Heart right ventricle (tissue), 16 donors: ENCODE measurements at regions not wholly inside any gene's neighbourhood (a gene's known extent, or its start where the extent isn't known, plus 50 kb on each side); places are given as distances from the start of the nearest gene placed in this dataset.
A peak's percentile ranks its signal among the peaks of the same experiment; 100 is the strongest.

Experiments used
- ATAC-seq, 8 donors: fragments of 200-7000 bp; cut with Tn5 transposase; one replicate each; pipeline ENCODE4 v1.9.1; 2020; ENCODE audit warnings: mild to moderate bottlenecking in 8 of 8, moderate library complexity in 8 of 8, moderate number of reproducible peaks in 1 of 8
- DNase-seq, 2 donors: peaks; one replicate each; pipeline ENCODE4 v3.0.0-alpha.2; 2020
- H3K27ac ChIP-seq, 10 donors: fragments of 200-600 bp; sonication (generic) in 2 of 10; one replicate each; pipeline versions ENCODE4 v1.5.0 to v1.8.0; 2020 to 2022; ENCODE audit warnings: mild to moderate bottlenecking in 3 of 10
- H3K27me3 ChIP-seq, 7 donors: fragments of 200-600 bp; one replicate each; pipeline ENCODE4 v1.8.0; 2021 to 2022; ENCODE audit warnings: mild to moderate bottlenecking in 2 of 7
- H3K36me3 ChIP-seq, 9 donors: fragments of 200-600 bp; sonication (generic) in 1 of 9; one replicate each; pipeline versions ENCODE4 v1.5.0 to v1.8.0; 2020 to 2022; ENCODE audit warnings: mild to moderate bottlenecking in 2 of 9
- H3K4me1 ChIP-seq, 9 donors: fragments of 200-600 bp; sonication (generic) in 1 of 9; one replicate each; pipeline versions ENCODE4 v1.5.0 to v1.8.0; 2020 to 2022; ENCODE audit warnings: mild to moderate bottlenecking in 4 of 9
- H3K4me3 ChIP-seq, 10 donors: fragments of 200-600 bp; sonication (generic) in 2 of 10; one replicate each; pipeline versions ENCODE4 v1.5.0 to v1.8.0; 2020 to 2022; ENCODE audit warnings: mild to moderate bottlenecking in 7 of 10, moderate library complexity in 2 of 10
- H3K9me3 ChIP-seq, 11 donors: fragments of 200-600 bp in 10 of 11; sonication (generic) in 2 of 11; one replicate each; pipeline versions ENCODE4 v1.5.0 to v1.8.0; 2013 to 2022; ENCODE audit warnings: mild to moderate bottlenecking in 2 of 11, control low read depth in 1 of 11, moderate library complexity in 1 of 11
- WGBS, 2 donors: extraction: QIAGEN DNeasy Blood & Tissue Kit; methylation state at CpG; one replicate each; pipeline ENCODE4 v1.1.7; 2013; ENCODE audit warnings: inconsistent platforms in 1 of 2; 5-methylcytosine and 5-hydroxymethylcytosine counted together
- intact Hi-C, 10 donors: fragments of 100-400 bp; cut with DNase I; formaldehyde crosslinking; loops; one replicate each; pipeline versions ENCODE4 v1.11.1 to v1.14.2; 2022
- TF ChIP-seq, protein P1 (sequence below), 9 donors: fragments of 200-600 bp; sonication (generic) in 2 of 9; IDR thresholded peaks; one replicate each; pipeline versions ENCODE4 v1.5.0 to v1.8.0; 2021 to 2022; ENCODE audit warnings: antibody characterized with exemption in 9 of 9, mild to moderate bottlenecking in 5 of 9, moderate library complexity in 1 of 9
- donor health status: Arrhythmogenic right ventricular cardiomyopathy.
- donor health status: ischemic (EF 13 %, LVEDD 7.1; RV severe dilation, severe dysfunction).
- donor health status: healthy with polysubstance abuse.
- donor health status: DM: no; HTN: yes; CAD: no.
- donor health status: DM: no; HTN: no; CAD: no.
- donor health status: ischemic (EF 25% LVEDD 6.9; RV normal size, moderate dysfunction).
- donor health status: ischemic (EF 25% LVEDD 5.7; RV mildly dilated, moderate dysfunction).
- donor health status: healthy.
- donor health status: DM: yes; HTN: yes; CAD: no.
- donor health status: Ischemic cardiomyopathy.
- donor health status: ischemic (EF 35%, LVEDD 5.7; RV mildly dilated, moderate dysfunction).
- donor health status: nonischemic (EF 11% LVEDD 7.7; RV severe dilation, severe dysfunction).
- donor health status: DM: yes; HTN: yes; CAD: no.
- donor health status: PGD.
- donor health status: ischemic (EF 29% LVEDD 5.4; RV normal size, mild dysfunction).
- donor health status: nonischemic (EF 23%, LVEDD 6.1; RV moderate dilation, normal function).

- DNase-seq (no peak), ATAC-seq (no peak)
- H3K27ac ChIP-seq: no peak overlapping the region
- intact Hi-C loops: no loop called here
- H3K36me3 ChIP-seq: no peaks in the 10 kb centered on the region
- peaks cover 0 to 66% (median 45%) of the 10 kb centered on the region in 7 donors for H3K27me3 ChIP-seq
- no peak overlapping the region for H3K4me3 ChIP-seq
- no peaks in the 10 kb centered on the region for H3K9me3 ChIP-seq
- TF ChIP-seq, protein P1, sequence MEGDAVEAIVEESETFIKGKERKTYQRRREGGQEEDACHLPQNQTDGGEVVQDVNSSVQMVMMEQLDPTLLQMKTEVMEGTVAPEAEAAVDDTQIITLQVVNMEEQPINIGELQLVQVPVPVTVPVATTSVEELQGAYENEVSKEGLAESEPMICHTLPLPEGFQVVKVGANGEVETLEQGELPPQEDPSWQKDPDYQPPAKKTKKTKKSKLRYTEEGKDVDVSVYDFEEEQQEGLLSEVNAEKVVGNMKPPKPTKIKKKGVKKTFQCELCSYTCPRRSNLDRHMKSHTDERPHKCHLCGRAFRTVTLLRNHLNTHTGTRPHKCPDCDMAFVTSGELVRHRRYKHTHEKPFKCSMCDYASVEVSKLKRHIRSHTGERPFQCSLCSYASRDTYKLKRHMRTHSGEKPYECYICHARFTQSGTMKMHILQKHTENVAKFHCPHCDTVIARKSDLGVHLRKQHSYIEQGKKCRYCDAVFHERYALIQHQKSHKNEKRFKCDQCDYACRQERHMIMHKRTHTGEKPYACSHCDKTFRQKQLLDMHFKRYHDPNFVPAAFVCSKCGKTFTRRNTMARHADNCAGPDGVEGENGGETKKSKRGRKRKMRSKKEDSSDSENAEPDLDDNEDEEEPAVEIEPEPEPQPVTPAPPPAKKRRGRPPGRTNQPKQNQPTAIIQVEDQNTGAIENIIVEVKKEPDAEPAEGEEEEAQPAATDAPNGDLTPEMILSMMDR (IDR thresholded peaks at IDR 0.05): no peak
- 84 to 89% methylated on average over 16 of the region's 16 CpGs for WGBS, 2 donors
- H3K4me1 ChIP-seq: peaks cover 0 to 6% (median 0%) of the 10 kb centered on the region in 9 donors
These were observed 129.6 kb upstream of the IQSEC1 start for GRCh38 chr3:13202744-13203397.

GRCh38 chr3:13201851-13202250 is 128.6 kb upstream of the IQSEC1 start:
- H3K27ac ChIP-seq: no peak overlapping the region
- intact Hi-C loops: no loop called here
- H3K36me3 ChIP-seq: no peaks in the 10 kb centered on the region
- 66 to 81% methylated on average over 3 of the region's 3 CpGs for WGBS, 2 donors
- no peaks in the 10 kb centered on the region for H3K9me3 ChIP-seq
- H3K4me3 ChIP-seq: no peak overlapping the region
- H3K4me1 ChIP-seq: peaks cover 0 to 9% (median 4%) of the 10 kb centered on the region in 9 donors
- peaks cover 0 to 66% (median 44%) of the 10 kb centered on the region in 7 donors for H3K27me3 ChIP-seq
- DNase-seq (no peak), ATAC-seq (no peak)
- TF ChIP-seq, protein P1 (IDR thresholded peaks at IDR 0.05): no peak

DNA sequence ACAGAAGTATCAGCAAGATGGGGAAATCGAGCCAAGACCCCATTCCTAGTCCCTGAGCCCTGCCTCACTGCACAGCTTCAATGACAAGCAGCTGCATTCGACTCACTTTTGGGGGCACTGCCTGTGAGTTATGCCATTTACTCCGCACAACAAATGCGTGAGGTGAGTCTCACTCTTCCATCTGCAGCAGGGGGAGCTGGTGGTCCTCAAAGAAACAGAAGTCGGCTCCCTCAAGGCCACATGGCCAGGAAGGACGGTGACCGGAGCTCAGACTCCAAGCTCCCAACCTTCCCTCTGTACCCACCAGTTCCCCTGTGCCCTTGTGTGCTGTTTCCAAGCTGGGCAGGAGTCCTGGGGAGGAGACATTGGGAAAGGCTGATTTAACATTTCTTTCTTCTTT is 127.7 kb upstream of the IQSEC1 start:
- Histone ChIP-seq H3K4me1 (peaks cover 0 to 15% (median 4%) of the 10 kb centered on the region in 9 donors), H3K27me3 (peaks cover 0 to 62% (median 43%) of the 10 kb centered on the region in 7 donors), H3K4me3 (no peak overlapping the region), H3K36me3 (no peaks in the 10 kb centered on the region), H3K27ac (no peak overlapping the region), H3K9me3 (no peaks in the 10 kb centered on the region)
- 23 to 34% methylated on average over 7 of the region's 7 CpGs for WGBS, 2 donors
- no peak for ATAC-seq
- intact Hi-C loops: no loop called here
- no peak for DNase-seq
- TF ChIP-seq, protein P1 (IDR thresholded peaks at IDR 0.05): peak in 4 of 9 donors; percentile 11 to 19 (median 12)

GRCh38 chr3:13200465-13200864 is 127.2 kb upstream of the IQSEC1 start:
- WGBS, 2 donors: 67 to 73% methylated on average over 8 of the region's 8 CpGs
- H3K9me3 ChIP-seq: no peaks in the 10 kb centered on the region
- H3K4me1 ChIP-seq: peaks cover 0 to 17% (median 5%) of the 10 kb centered on the region in 9 donors
- H3K4me3 ChIP-seq: no peak overlapping the region
- ATAC-seq (no peak), DNase-seq (no peak)
- no peak overlapping the region for H3K27ac ChIP-seq
- peaks cover 0 to 58% (median 40%) of the 10 kb centered on the region in 7 donors for H3K27me3 ChIP-seq
- intact Hi-C loops: no loop called here
- H3K36me3 ChIP-seq: no peaks in the 10 kb centered on the region
- TF ChIP-seq, protein P1 (IDR thresholded peaks at IDR 0.05): no peak
